WTC11 (cell line): ENCODE measurements at regions not wholly inside any gene's neighbourhood (a gene's known extent, or its start where the extent isn't known, plus 50 kb on each side); places are given as distances from the start of the nearest gene placed in this dataset.
"Not testable (repeated sequence)": the region's sequence is repeated elsewhere in the genome, so short reads cannot be mapped to it uniquely, and the experiment has no call there.

Experiments
- ATAC-seq: fragments of 200-7000 bp; cut with Tn5 transposase; 2 replicates; pipeline ENCODE4 v1.10.0; 2021; ENCODE audit warnings: mild to moderate bottlenecking, moderate library complexity
- CTCF ChIA-PET: fragments of 300-600 bp; sonication (Branson Sonifier 250); formaldehyde crosslinking; loops from one replicate; lab custom pipeline; 2021; ENCODE audit warnings: antibody characterized with exemption; lab: Charles Lee
- POLR2A ChIA-PET: fragments of 350-600 bp; sonication (Branson Sonifier 250); formaldehyde crosslinking; loops from one replicate; lab custom pipeline; 2021; ENCODE audit warnings: antibody characterized with exemption; lab: Charles Lee
- DNase-seq: peaks from one replicate; pipeline ENCODE4 v3.0.0; 2021; ENCODE audit warnings: low spot score
- H3K27ac Mint-ChIP-seq: 2 replicates; pipeline ENCODE4 v1.8.0; 2021; ENCODE audit warnings: mixed read lengths
- H3K27me3 Mint-ChIP-seq: 2 replicates; pipeline ENCODE4 v1.8.0; 2021; ENCODE audit warnings: low read depth, mild to moderate bottlenecking, moderate library complexity, mixed read lengths
- H3K36me3 Mint-ChIP-seq: 2 replicates; pipeline ENCODE4 v1.8.0; 2021; ENCODE audit warnings: mixed read lengths
- H3K4me1 Mint-ChIP-seq: 2 replicates; pipeline ENCODE4 v1.8.0; 2022; ENCODE audit warnings: mixed read lengths
- H3K4me3 Mint-ChIP-seq: 2 replicates; pipeline ENCODE4 v1.8.0; 2021; ENCODE audit warnings: mild to moderate bottlenecking, moderate library complexity, mixed read lengths
- H3K9me3 Mint-ChIP-seq: 2 replicates; pipeline ENCODE4 v1.8.0; 2021; ENCODE audit warnings: mixed read lengths
- ARID4B ChIP-seq: sonication (generic); formaldehyde crosslinking; IDR thresholded peaks from 2 replicates; pipeline ENCODE4 v1.8.0; 2023; ENCODE audit warnings: missing genetic modification reagents, mild to moderate bottlenecking, borderline replicate concordance
- PREB ChIP-seq: sonication (generic); formaldehyde crosslinking; IDR thresholded peaks from 2 replicates; pipeline ENCODE4 v1.8.1; 2022; ENCODE audit warnings: mild to moderate bottlenecking, missing genetic modification reagents, moderate library complexity, borderline replicate concordance

- TF ChIP-seq ARID4B (CRISPR knock-in tag) (no peak), PREB (CRISPR knock-in tag) (no peak)
These were observed 1529.8 kb downstream of the RPIA start (continued) for GRCh38 chr2:90221300-90221651.

GRCh38 chr2:90224767-90225166 is 1533.3 kb downstream of the RPIA start:
- H3K4me1 Mint-ChIP-seq, result not testable (repeated sequence)

GRCh38 chr2:90226465-90227072 is 1535.1 kb downstream of the RPIA start:
- POLR2A ChIA-PET, DNase-seq, ATAC-seq, H3K27me3 Mint-ChIP-seq, H3K27ac Mint-ChIP-seq, CTCF ChIA-PET, H3K4me1 Mint-ChIP-seq, H3K4me3 Mint-ChIP-seq: not testable (repeated sequence)
- Mint-ChIP-seq H3K36me3 (peaks cover 28% of the 10 kb centered on the region), H3K9me3 (peaks cover 40% of the 10 kb centered on the region)

More at GRCh38 chr2:90224767-90225166, 1533.3 kb downstream of the RPIA start:
- Mint-ChIP-seq H3K36me3 (peaks cover 35% of the 10 kb centered on the region), H3K9me3 (peaks cover 46% of the 10 kb centered on the region)
- POLR2A ChIA-PET, H3K27me3 Mint-ChIP-seq, H3K4me3 Mint-ChIP-seq, ATAC-seq, DNase-seq, H3K27ac Mint-ChIP-seq, CTCF ChIA-PET: not testable (repeated sequence)

- H3K27me3 Mint-ChIP-seq, ATAC-seq, H3K4me1 Mint-ChIP-seq, DNase-seq, POLR2A ChIA-PET, H3K4me3 Mint-ChIP-seq, H3K27ac Mint-ChIP-seq, CTCF ChIA-PET: not testable (repeated sequence)
- Mint-ChIP-seq H3K36me3 (peaks cover 18% of the 10 kb centered on the region), H3K9me3 (peaks cover 30% of the 10 kb centered on the region)
These were observed 1539.7 kb downstream of the RPIA start for GRCh38 chr2:90231199-90231598.

GRCh38 chr2:90235452-90235851 is 1544.0 kb downstream of the RPIA start:
- DNase-seq, H3K36me3 Mint-ChIP-seq, H3K27me3 Mint-ChIP-seq, POLR2A ChIA-PET, ATAC-seq, CTCF ChIA-PET, H3K4me3 Mint-ChIP-seq, H3K27ac Mint-ChIP-seq, H3K4me1 Mint-ChIP-seq: not testable (repeated sequence)
- H3K9me3 Mint-ChIP-seq, result peaks cover 14% of the 10 kb centered on the region

GRCh38 chr2:90237923-90238361 is 1546.5 kb downstream of the RPIA start:
- peak; percentile 43 for DNase-seq
- ATAC-seq, H3K9me3 Mint-ChIP-seq: not testable (repeated sequence)

GRCh38 chr2:90238505-90239230 is 1547.2 kb downstream of the RPIA start:
- H3K4me3 Mint-ChIP-seq, H3K9me3 Mint-ChIP-seq, POLR2A ChIA-PET, H3K4me1 Mint-ChIP-seq, CTCF ChIA-PET, H3K36me3 Mint-ChIP-seq, ATAC-seq, H3K27ac Mint-ChIP-seq, H3K27me3 Mint-ChIP-seq, DNase-seq: not testable (repeated sequence)

More at GRCh38 chr2:90237923-90238361, 1546.5 kb downstream of the RPIA start:
- POLR2A ChIA-PET, H3K27me3 Mint-ChIP-seq, H3K27ac Mint-ChIP-seq, H3K36me3 Mint-ChIP-seq, H3K4me3 Mint-ChIP-seq, H3K4me1 Mint-ChIP-seq: not testable (repeated sequence)
- CTCF ChIA-PET, result interaction anchor here (1.1 kb wide), 1 partner anchor 168 kb away, joined by 3 read pairs; no protein-coding TSS in a partner anchor

GRCh38 chr2:90239769-90240168 is 1548.3 kb downstream of the RPIA start:
- H3K4me3 Mint-ChIP-seq, ATAC-seq, CTCF ChIA-PET, H3K27me3 Mint-ChIP-seq, POLR2A ChIA-PET, H3K27ac Mint-ChIP-seq, H3K9me3 Mint-ChIP-seq, H3K36me3 Mint-ChIP-seq, DNase-seq, H3K4me1 Mint-ChIP-seq: not testable (repeated sequence)

GRCh38 chr2:90244902-90245765 is 1553.7 kb downstream of the RPIA start:
- H3K4me3 Mint-ChIP-seq, result peak overlapping the region; percentile 53
- H3K9me3 Mint-ChIP-seq, ATAC-seq, H3K27ac Mint-ChIP-seq, H3K36me3 Mint-ChIP-seq, CTCF ChIA-PET, H3K4me1 Mint-ChIP-seq, H3K27me3 Mint-ChIP-seq, DNase-seq, POLR2A ChIA-PET: not testable (repeated sequence)
